ENCODE measurements at regions not wholly inside any gene's neighbourhood (a gene's known extent, or its start where the extent isn't known, plus 50 kb on each side); places are given as distances from the start of the nearest gene placed in this dataset.

DNA sequence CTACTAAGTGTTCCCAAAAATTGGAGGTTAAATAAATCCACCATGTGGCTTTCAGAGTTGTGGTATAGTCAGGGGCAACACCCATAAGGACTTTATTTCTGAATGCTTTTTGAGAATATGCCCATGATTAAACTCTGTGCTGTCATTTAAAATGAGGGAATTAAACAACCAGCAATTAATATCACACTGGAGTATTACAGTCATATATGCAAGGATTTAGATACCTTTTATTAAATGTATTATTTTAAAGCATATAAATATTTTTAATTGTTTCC is 227.6 kb downstream of the ZPLD1 start:
- Mint-ChIP-seq H3K27me3 (ENCODE audit: unreplicated experiment) (peaks cover 3% of the 10 kb centered on the region), H3K27ac (ENCODE audit: unreplicated experiment) (no peak overlapping the region), H3K4me3 (ENCODE audit: unreplicated experiment) (no peak overlapping the region), H3K36me3 (ENCODE audit: unreplicated experiment) (peaks cover 6% of the 10 kb centered on the region), H3K4me1 (ENCODE audit: low read depth, unreplicated experiment) (peaks cover 8% of the 10 kb centered on the region), H3K9me3 (ENCODE audit: unreplicated experiment) (no peaks in the 10 kb centered on the region)
- DNase-seq, result no peak
- TF ChIP-seq, protein P1, sequence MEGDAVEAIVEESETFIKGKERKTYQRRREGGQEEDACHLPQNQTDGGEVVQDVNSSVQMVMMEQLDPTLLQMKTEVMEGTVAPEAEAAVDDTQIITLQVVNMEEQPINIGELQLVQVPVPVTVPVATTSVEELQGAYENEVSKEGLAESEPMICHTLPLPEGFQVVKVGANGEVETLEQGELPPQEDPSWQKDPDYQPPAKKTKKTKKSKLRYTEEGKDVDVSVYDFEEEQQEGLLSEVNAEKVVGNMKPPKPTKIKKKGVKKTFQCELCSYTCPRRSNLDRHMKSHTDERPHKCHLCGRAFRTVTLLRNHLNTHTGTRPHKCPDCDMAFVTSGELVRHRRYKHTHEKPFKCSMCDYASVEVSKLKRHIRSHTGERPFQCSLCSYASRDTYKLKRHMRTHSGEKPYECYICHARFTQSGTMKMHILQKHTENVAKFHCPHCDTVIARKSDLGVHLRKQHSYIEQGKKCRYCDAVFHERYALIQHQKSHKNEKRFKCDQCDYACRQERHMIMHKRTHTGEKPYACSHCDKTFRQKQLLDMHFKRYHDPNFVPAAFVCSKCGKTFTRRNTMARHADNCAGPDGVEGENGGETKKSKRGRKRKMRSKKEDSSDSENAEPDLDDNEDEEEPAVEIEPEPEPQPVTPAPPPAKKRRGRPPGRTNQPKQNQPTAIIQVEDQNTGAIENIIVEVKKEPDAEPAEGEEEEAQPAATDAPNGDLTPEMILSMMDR (IDR thresholded peaks at IDR 0.05; ENCODE audit: partially characterized antibody, unreplicated experiment), result no peak

DNA sequence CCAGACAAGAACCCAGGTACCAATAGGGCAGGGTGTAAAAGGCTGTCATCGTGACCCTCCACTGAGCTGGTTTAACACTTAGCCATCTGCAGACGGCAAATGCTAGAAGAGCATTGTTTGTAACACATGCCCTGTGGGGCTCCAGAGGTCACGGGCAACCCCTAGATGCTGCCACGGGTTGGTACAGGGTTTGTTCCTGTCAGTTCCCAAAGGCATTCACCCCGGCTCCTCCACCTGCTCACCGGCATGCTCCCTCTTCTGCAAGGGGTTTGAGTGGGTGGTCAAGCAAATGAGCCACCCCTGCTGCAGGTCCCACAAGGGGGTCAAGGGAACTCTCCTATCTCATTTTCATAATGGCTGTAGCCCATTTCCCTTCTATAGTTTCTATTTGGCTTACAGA is 229.3 kb downstream of the ZPLD1 start:
- Mint-ChIP-seq H3K36me3 (ENCODE audit: unreplicated experiment) (no peaks in the 10 kb centered on the region), H3K4me1 (ENCODE audit: low read depth, unreplicated experiment) (peaks cover 8% of the 10 kb centered on the region), H3K27me3 (ENCODE audit: unreplicated experiment) (peaks cover 3% of the 10 kb centered on the region), H3K4me3 (ENCODE audit: unreplicated experiment) (no peak overlapping the region), H3K27ac (ENCODE audit: unreplicated experiment) (no peak overlapping the region), H3K9me3 (ENCODE audit: unreplicated experiment) (no peaks in the 10 kb centered on the region)
- DNase-seq, result no peak
- TF ChIP-seq, protein P1 (IDR thresholded peaks at IDR 0.05; ENCODE audit: partially characterized antibody, unreplicated experiment), result no peak

DNA sequence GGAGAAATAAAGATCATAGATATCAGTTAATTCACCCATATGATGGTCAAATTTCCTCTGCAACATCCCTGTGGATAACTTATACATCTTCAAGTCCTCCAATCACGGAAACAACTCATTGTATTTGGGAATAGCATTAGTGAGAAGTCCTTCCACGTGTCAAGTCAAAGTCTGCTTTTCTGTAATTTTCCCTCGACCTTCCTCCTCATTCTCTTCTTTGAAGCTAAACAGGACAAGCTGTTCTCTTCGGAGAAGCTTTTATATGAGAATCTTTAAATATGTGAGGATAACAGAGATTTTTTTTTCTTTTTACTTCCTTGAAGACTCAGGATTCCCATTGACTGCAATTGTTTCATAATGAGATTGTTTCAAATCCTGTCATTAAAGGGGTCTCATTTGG is 230.4 kb downstream of the ZPLD1 start:
- Mint-ChIP-seq H3K9me3 (ENCODE audit: unreplicated experiment) (no peaks in the 10 kb centered on the region), H3K4me3 (ENCODE audit: unreplicated experiment) (no peak overlapping the region), H3K4me1 (ENCODE audit: low read depth, unreplicated experiment) (peaks cover 8% of the 10 kb centered on the region), H3K27ac (ENCODE audit: unreplicated experiment) (no peak overlapping the region), H3K36me3 (ENCODE audit: unreplicated experiment) (no peaks in the 10 kb centered on the region), H3K27me3 (ENCODE audit: unreplicated experiment) (peaks cover 3% of the 10 kb centered on the region)
- DNase-seq, result no peak
- TF ChIP-seq, protein P1 (IDR thresholded peaks at IDR 0.05; ENCODE audit: partially characterized antibody, unreplicated experiment), result no peak

DNA sequence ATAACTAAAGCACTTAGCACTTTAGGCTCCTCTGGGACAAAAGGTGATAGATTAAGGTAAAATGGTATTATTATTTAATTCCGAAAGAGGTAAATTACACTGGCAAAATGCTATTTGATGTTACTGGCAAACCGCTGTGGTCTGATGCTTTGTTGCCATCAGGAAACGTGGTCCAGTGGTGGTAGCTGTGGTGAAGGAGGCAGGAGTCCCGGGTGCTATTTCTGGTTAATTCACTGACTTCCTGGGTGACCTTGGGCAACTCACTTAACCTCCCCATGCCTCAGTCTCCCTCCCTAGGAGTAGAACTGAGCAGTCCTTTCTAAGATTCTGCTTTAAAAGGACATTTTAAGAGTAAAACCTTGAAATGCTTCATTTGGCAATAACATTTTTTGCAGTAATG is 233.4 kb downstream of the ZPLD1 start:
- no peaks in the 10 kb centered on the region for H3K9me3 Mint-ChIP-seq (ENCODE audit: unreplicated experiment)
- peaks cover 6% of the 10 kb centered on the region for H3K4me1 Mint-ChIP-seq (ENCODE audit: low read depth, unreplicated experiment)
- TF ChIP-seq, protein P1 (IDR thresholded peaks at IDR 0.05; ENCODE audit: partially characterized antibody, unreplicated experiment), result no peak
- H3K27me3 Mint-ChIP-seq (ENCODE audit: unreplicated experiment), result peaks cover 3% of the 10 kb centered on the region
- H3K27ac Mint-ChIP-seq (ENCODE audit: unreplicated experiment), result no peak overlapping the region
- no peaks in the 10 kb centered on the region for H3K36me3 Mint-ChIP-seq (ENCODE audit: unreplicated experiment)
- DNase-seq, result no peak
- no peak overlapping the region for H3K4me3 Mint-ChIP-seq (ENCODE audit: unreplicated experiment)

DNA sequence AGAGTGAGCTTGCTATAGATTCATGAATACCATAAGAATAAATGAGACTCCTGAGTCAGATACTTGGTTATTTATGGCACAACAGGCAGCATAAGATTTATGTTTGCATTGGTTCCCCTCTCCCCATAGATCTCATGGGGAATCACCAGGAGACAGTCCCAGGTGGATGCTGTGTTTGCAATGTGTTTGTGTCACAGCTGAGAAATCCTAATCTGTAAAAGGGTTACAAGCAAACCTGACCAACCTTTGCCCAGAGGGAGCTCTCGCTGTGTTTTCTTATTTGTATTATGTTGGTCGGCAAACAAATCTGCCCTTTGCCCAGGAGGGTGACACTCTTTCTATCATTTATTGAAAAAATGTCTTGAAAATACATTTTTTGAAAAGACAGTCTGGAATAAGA is 236.2 kb downstream of the ZPLD1 start:
- Mint-ChIP-seq H3K9me3 (ENCODE audit: unreplicated experiment) (peaks cover 2% of the 10 kb centered on the region), H3K27ac (ENCODE audit: unreplicated experiment) (no peak overlapping the region), H3K36me3 (ENCODE audit: unreplicated experiment) (no peaks in the 10 kb centered on the region), H3K4me3 (ENCODE audit: unreplicated experiment) (no peak overlapping the region), H3K27me3 (ENCODE audit: unreplicated experiment) (peaks cover 2% of the 10 kb centered on the region), H3K4me1 (ENCODE audit: low read depth, unreplicated experiment) (peaks cover 13% of the 10 kb centered on the region)
- DNase-seq, result no peak
- TF ChIP-seq, protein P1 (IDR thresholded peaks at IDR 0.05; ENCODE audit: partially characterized antibody, unreplicated experiment), result no peak
